Progenitor cell of endocrine pancreas (in vitro differentiated cells): ENCODE measurements at regions not wholly inside any gene's neighbourhood (a gene's known extent, or its start where the extent isn't known, plus 50 kb on each side); places are given as distances from the start of the nearest gene placed in this dataset.
A peak's percentile ranks its signal among the peaks of the same experiment; 100 is the strongest.

Experiments
- DNase-seq: peaks from one replicate; pipeline ENCODE4 v3.0.0; 2021; ENCODE audit warnings: low spot score; ENCODE audit not compliant: unreplicated experiment
- H3K27ac Mint-ChIP-seq: 2 replicates; pipeline ENCODE4 v1.8.0; 2021; ENCODE audit warnings: mild to moderate bottlenecking, moderate library complexity, mixed read lengths
- H3K27me3 Mint-ChIP-seq: 2 replicates; pipeline ENCODE4 v1.8.0; 2021; ENCODE audit warnings: mixed read lengths
- H3K36me3 Mint-ChIP-seq: 2 replicates; pipeline ENCODE4 v1.8.0; 2022; ENCODE audit warnings: mixed read lengths; ENCODE audit not compliant: insufficient read depth
- H3K4me1 Mint-ChIP-seq: 2 replicates; pipeline ENCODE4 v1.8.0; 2021; ENCODE audit warnings: low read depth, mixed read lengths
- H3K4me3 Mint-ChIP-seq: 2 replicates; pipeline ENCODE4 v1.8.0; 2021; ENCODE audit warnings: low read depth, mild to moderate bottlenecking, moderate library complexity, mixed read lengths
- H3K9me3 Mint-ChIP-seq: 2 replicates; pipeline ENCODE4 v1.8.0; 2021; ENCODE audit warnings: low read depth, mixed read lengths
- CTCF ChIP-seq: fragments of 200-600 bp; sonication (generic); IDR thresholded peaks from one replicate; pipeline ENCODE4 v1.5.0; 2021; ENCODE audit warnings: antibody characterized with exemption, mild to moderate bottlenecking; ENCODE audit not compliant: unreplicated experiment

- Mint-ChIP-seq H3K9me3 (no peaks in the 10 kb centered on the region), H3K4me1 (peaks cover 24% of the 10 kb centered on the region), H3K36me3 (no peaks in the 10 kb centered on the region), H3K4me3 (no peak overlapping the region), H3K27ac (no peak overlapping the region), H3K27me3 (no peaks in the 10 kb centered on the region)
- no peak for TF ChIP-seq CTCF
- no peak for DNase-seq
Measured at GRCh38 chr3:178967177-178967532, 104.5 kb downstream of the ZMAT3 start.

GRCh38 chr3:178966299-178967176 is 105.1 kb downstream of the ZMAT3 start:
- peak overlapping the region; percentile 66 for H3K27ac Mint-ChIP-seq
- peak; percentile 63 for TF ChIP-seq CTCF
- H3K27me3 Mint-ChIP-seq: no peaks in the 10 kb centered on the region
- peaks cover 29% of the 10 kb centered on the region for H3K4me1 Mint-ChIP-seq
- no peak for DNase-seq
- no peak overlapping the region for H3K4me3 Mint-ChIP-seq
- no peaks in the 10 kb centered on the region for H3K9me3 Mint-ChIP-seq
- no peaks in the 10 kb centered on the region for H3K36me3 Mint-ChIP-seq

- Mint-ChIP-seq H3K36me3 (no peaks in the 10 kb centered on the region), H3K27ac (no peak overlapping the region), H3K9me3 (no peaks in the 10 kb centered on the region)
Measured at GRCh38 chr3:178964551-178964950, 107.1 kb downstream of the ZMAT3 start.

GRCh38 chr3:178960918-178961317 is 110.7 kb downstream of the ZMAT3 start:
- Mint-ChIP-seq H3K4me3 (no peak overlapping the region), H3K27ac (no peak overlapping the region), H3K9me3 (peaks cover 6% of the 10 kb centered on the region), H3K36me3 (no peaks in the 10 kb centered on the region), H3K27me3 (no peaks in the 10 kb centered on the region), H3K4me1 (peaks cover 19% of the 10 kb centered on the region)
- TF ChIP-seq CTCF: no peak
- DNase-seq: no peak

More at GRCh38 chr3:178964551-178964950, 107.1 kb downstream of the ZMAT3 start:
- Mint-ChIP-seq H3K4me3 (no peak overlapping the region), H3K4me1 (peaks cover 31% of the 10 kb centered on the region), H3K27me3 (no peaks in the 10 kb centered on the region)
- no peak for TF ChIP-seq CTCF
- no peak for DNase-seq

- Mint-ChIP-seq H3K4me1 (peaks cover 19% of the 10 kb centered on the region), H3K4me3 (no peak overlapping the region), H3K27ac (no peak overlapping the region), H3K9me3 (peaks cover 6% of the 10 kb centered on the region), H3K27me3 (no peaks in the 10 kb centered on the region), H3K36me3 (no peaks in the 10 kb centered on the region)
- no peak for TF ChIP-seq CTCF
- DNase-seq: no peak
Measured at GRCh38 chr3:178960181-178960580, 111.4 kb downstream of the ZMAT3 start.
